ENCODE measurements at regions not wholly inside any gene's neighbourhood (a gene's known extent, or its start where the extent isn't known, plus 50 kb on each side); places are given as distances from the start of the nearest gene placed in this dataset.
A peak's percentile ranks its signal among the peaks of the same experiment; 100 is the strongest.

DNA sequence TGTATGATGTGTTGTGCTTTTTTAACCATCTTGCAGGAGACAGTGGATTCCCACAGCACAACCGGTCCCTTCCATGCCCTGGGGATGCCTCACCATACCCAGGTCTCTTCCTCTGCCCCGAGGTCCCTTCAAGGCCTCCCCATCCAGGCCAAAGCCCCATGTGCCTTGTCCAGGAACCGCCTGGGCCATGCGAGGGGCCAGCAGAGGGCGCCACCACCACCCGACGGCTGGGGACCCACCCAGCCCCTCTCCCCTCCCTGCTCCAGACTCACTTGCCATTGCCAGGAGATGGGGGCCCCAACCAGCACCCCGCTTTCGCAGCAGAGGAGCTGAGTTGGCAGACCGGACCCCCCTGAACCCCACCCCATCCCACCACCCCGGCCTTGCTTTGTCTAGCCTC, 485.5 kb downstream of the TRAM1L1 start:
- no peak for TF ChIP-seq EZH2phosphoT487 (IDR thresholded peaks at IDR 0.05; ENCODE audit: borderline replicate concordance)
- TF ChIP-seq CTCF (conservative IDR thresholded peaks at IDR 0.05; ENCODE audit: low read length), result peak; percentile 44
- Histone ChIP-seq H4K20me1 (ENCODE audit: insufficient read depth, low read length, poor library complexity, severe bottlenecking) (no peaks in the 10 kb centered on the region), H3K9me2 (replicated peaks; ENCODE audit: low read depth, low read length) (no peaks in the 10 kb centered on the region), H3K79me2 (ENCODE audit: insufficient read depth, low read length) (no peaks in the 10 kb centered on the region), H3F3A (ENCODE audit: low read depth) (no peaks in the 10 kb centered on the region), H3K4me1 (ENCODE audit: insufficient read depth, low read length, poor library complexity, severe bottlenecking) (no peaks in the 10 kb centered on the region), H2AFZ (ENCODE audit: low read length) (no peak overlapping the region), H3K4me3 (ENCODE audit: low read length, poor library complexity, severe bottlenecking) (no peak overlapping the region), H3K9ac (ENCODE audit: low read depth, low read length, poor library complexity, severe bottlenecking) (no peak overlapping the region), H3K4me2 (ENCODE audit: low read depth, low read length, poor library complexity, severe bottlenecking) (no peak overlapping the region), H3K36me3 (ENCODE audit: insufficient read depth, low read length) (no peaks in the 10 kb centered on the region), H3K9me3 (ENCODE audit: insufficient read depth, low read depth, low read length) (no peaks in the 10 kb centered on the region), H3K27me3 (ENCODE audit: insufficient read depth, low read length, poor library complexity, severe bottlenecking) (no peaks in the 10 kb centered on the region)

DNA sequence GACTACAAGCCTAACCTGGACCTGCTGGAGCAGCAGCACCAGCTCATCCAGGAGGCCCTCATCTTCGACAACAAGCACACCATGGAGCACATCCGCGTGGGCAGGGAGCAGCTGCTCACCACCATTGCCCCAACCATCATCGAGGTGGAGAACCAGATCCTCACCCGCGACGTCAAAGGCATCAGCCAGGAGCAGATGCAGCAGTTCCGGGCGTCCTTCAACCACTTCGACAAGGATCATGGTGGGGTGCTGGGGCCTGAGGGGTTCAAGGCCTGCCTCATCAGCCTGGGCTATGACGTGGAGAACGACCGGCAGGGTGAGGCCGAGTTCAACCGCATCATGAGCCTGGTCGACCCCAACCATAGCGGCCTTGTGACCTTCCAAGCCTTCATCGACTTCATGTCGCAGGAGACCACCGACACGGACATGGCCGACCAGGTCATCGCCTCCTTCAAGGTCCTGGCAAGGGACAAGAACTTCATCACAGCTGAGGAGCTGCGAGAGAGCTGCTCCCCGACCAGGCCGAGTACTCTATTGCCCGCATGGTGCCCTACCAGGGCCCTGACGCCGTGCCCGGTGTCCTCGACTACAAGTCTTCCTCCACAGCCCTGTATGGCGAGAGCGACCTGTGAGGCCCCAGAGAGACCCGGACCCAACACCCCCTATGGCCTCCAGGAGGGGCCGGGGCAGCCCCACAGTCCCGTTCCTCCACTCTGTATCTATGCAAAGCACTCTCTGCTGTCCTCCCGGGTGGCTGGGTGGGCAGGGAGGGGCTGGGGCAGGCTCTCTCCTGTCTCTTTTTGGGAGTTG, 486.2 kb downstream of the TRAM1L1 start:
- H4K20me1 ChIP-seq (ENCODE audit: insufficient read depth, low read length, poor library complexity, severe bottlenecking), result no peaks in the 10 kb centered on the region
- no peak overlapping the region for H3K4me2 ChIP-seq (ENCODE audit: low read depth, low read length, poor library complexity, severe bottlenecking)
- no peak overlapping the region for H2AFZ ChIP-seq (ENCODE audit: low read length)
- H3K9ac ChIP-seq (ENCODE audit: low read depth, low read length, poor library complexity, severe bottlenecking), result no peak overlapping the region
- no peaks in the 10 kb centered on the region for H3F3A ChIP-seq (ENCODE audit: low read depth)
- no peaks in the 10 kb centered on the region for H3K4me1 ChIP-seq (ENCODE audit: insufficient read depth, low read length, poor library complexity, severe bottlenecking)
- H3K9me3 ChIP-seq (ENCODE audit: insufficient read depth, low read depth, low read length), result no peaks in the 10 kb centered on the region
- no peaks in the 10 kb centered on the region for H3K79me2 ChIP-seq (ENCODE audit: insufficient read depth, low read length)
- H3K36me3 ChIP-seq (ENCODE audit: insufficient read depth, low read length), result no peaks in the 10 kb centered on the region
- H3K9me2 ChIP-seq (replicated peaks; ENCODE audit: low read depth, low read length), result no peaks in the 10 kb centered on the region
- no peaks in the 10 kb centered on the region for H3K27me3 ChIP-seq (ENCODE audit: insufficient read depth, low read length, poor library complexity, severe bottlenecking)
- TF ChIP-seq CTCF (conservative IDR thresholded peaks at IDR 0.05; ENCODE audit: low read length), result no peak
- no peak for TF ChIP-seq EZH2phosphoT487 (IDR thresholded peaks at IDR 0.05; ENCODE audit: borderline replicate concordance)
- H3K4me3 ChIP-seq (ENCODE audit: low read length, poor library complexity, severe bottlenecking), result no peak overlapping the region

DNA sequence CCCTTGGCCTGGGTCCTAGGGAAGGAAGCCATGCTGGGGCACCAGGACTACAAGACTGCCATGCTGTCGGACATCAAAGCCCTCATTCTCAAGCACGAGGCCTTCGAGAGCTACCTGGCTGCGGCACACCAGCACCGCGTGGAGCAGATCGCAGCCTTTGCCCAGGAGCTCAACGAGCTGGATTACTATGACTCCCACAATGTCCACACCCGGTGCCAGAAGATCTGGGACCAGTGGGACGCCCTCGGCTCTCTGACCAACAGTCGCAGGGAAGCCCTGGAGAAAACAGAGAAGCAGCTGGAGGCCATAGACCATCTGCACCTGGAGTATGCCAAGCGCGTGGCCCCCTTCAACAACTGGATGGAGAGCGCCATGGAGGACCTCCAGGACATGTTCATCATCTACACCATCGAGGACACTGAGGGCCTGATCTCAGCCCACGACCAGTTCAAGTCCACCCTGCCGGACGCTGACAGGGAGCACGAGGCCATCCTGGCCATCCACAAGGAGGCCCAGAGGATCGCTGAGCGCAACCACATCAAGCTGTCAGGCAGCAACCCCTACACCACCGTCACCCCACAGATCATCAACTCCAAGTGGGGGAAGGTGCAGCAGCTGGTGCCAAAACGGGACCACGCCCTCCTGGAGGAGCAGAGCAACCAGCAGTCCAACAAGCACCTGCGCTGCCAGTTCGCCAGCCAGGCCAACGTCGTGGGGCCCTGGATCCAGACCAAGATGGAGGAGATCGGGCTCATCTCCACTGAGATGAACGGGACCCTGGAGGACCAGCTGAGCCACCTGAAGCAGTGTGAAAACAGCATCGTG, 487.0 kb downstream of the TRAM1L1 start:
- Histone ChIP-seq H3K79me2 (ENCODE audit: insufficient read depth, low read length) (no peaks in the 10 kb centered on the region), H3K27me3 (ENCODE audit: insufficient read depth, low read length, poor library complexity, severe bottlenecking) (no peaks in the 10 kb centered on the region), H3K9ac (ENCODE audit: low read depth, low read length, poor library complexity, severe bottlenecking) (no peak overlapping the region), H3K4me3 (ENCODE audit: low read length, poor library complexity, severe bottlenecking) (no peak overlapping the region), H3K9me2 (replicated peaks; ENCODE audit: low read depth, low read length) (no peaks in the 10 kb centered on the region), H3K4me2 (ENCODE audit: low read depth, low read length, poor library complexity, severe bottlenecking) (no peak overlapping the region), H4K20me1 (ENCODE audit: insufficient read depth, low read length, poor library complexity, severe bottlenecking) (no peaks in the 10 kb centered on the region), H3K9me3 (ENCODE audit: insufficient read depth, low read depth, low read length) (no peaks in the 10 kb centered on the region), H3K36me3 (ENCODE audit: insufficient read depth, low read length) (no peaks in the 10 kb centered on the region), H2AFZ (ENCODE audit: low read length) (no peak overlapping the region), H3F3A (ENCODE audit: low read depth) (no peaks in the 10 kb centered on the region), H3K4me1 (ENCODE audit: insufficient read depth, low read length, poor library complexity, severe bottlenecking) (no peaks in the 10 kb centered on the region)
- TF ChIP-seq CTCF (conservative IDR thresholded peaks at IDR 0.05; ENCODE audit: low read length) (no peak), EZH2phosphoT487 (IDR thresholded peaks at IDR 0.05; ENCODE audit: borderline replicate concordance) (no peak)
